Fibroblast of the aortic adventitia (primary cell): ENCODE measurements at regions not wholly inside any gene's neighbourhood (a gene's known extent, or its start where the extent isn't known, plus 50 kb on each side); places are given as distances from the start of the nearest gene placed in this dataset.

Experiments used
- DNase-seq: peaks from one replicate; pipeline ENCODE4 v3.0.0-alpha.2; 2010; ENCODE audit warnings: low read depth
- H3K4me3 ChIP-seq: 2 replicates; pipeline ENCODE4 v1.5.1; 2011; ENCODE audit warnings: low read depth, mild to moderate bottlenecking, control low read depth, low read length, moderate library complexity
- TF ChIP-seq, protein P1 (sequence below): IDR thresholded peaks from 2 replicates; pipeline ENCODE4 v1.5.1; 2011; ENCODE audit warnings: mild to moderate bottlenecking, low read length, control low read depth, inconsistent platforms; ENCODE audit not compliant: insufficient read depth

DNA sequence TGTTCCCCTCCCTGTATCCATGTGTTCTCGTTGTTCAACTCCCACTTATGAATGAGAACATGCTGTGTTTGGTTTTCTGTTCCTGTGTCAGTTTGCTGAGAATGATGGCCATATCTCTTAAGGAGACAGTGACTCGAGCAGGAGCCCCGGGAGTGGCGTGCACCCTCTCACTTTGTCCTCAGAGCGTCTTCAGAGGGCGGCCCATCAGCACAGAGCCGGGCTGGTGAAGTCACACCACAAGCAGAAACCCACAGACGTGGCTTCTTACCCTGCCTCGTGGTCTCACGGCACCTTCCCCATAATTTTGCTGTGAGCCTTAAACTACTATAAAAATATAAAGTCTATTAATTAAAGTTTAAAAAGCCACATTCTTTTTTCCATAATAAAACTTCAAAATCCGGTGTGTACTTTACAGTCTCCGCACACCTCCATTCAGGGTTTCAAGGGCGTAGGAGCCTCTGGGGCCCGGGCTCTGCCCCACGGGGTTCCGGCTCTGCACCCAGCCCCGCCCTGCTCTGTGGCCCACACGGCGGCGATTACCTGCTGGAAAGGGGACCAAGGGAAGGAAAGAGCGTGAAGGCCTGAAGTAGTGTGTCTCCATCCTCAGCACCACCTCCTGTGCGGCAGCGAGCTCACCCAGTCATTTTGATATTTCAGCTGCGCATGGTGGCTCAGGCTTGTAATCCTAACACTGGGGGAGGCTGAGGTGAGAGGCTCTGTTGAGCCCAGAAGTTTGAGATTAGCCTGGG is 101.3 kb upstream of the SOX1 start:
- DNase-seq: no peak
- TF ChIP-seq, protein P1, sequence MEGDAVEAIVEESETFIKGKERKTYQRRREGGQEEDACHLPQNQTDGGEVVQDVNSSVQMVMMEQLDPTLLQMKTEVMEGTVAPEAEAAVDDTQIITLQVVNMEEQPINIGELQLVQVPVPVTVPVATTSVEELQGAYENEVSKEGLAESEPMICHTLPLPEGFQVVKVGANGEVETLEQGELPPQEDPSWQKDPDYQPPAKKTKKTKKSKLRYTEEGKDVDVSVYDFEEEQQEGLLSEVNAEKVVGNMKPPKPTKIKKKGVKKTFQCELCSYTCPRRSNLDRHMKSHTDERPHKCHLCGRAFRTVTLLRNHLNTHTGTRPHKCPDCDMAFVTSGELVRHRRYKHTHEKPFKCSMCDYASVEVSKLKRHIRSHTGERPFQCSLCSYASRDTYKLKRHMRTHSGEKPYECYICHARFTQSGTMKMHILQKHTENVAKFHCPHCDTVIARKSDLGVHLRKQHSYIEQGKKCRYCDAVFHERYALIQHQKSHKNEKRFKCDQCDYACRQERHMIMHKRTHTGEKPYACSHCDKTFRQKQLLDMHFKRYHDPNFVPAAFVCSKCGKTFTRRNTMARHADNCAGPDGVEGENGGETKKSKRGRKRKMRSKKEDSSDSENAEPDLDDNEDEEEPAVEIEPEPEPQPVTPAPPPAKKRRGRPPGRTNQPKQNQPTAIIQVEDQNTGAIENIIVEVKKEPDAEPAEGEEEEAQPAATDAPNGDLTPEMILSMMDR: no peak
- no peak overlapping the region for H3K4me3 ChIP-seq

DNA sequence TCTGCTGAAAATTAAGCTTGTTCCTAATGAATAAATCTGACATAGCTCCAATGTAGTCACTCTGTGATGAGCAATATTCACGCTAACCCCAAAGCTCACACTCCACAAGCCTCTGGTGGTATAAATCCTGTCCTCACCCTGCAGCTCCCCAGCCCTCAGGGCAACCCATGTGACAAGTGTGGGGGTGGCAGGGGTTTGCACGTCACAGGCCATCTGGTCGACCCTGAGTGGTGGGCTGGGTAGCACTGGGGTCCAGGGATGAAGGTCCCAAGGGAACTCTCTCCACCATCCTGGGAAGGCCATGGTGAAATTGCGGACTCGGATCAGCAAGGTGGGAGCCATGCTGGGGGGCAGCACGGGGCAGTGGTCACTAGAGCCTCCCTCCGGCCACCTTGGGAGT is 100.0 kb upstream of the SOX1 start:
- TF ChIP-seq, protein P1: no peak
- H3K4me3 ChIP-seq: no peak overlapping the region
- DNase-seq: no peak

DNA sequence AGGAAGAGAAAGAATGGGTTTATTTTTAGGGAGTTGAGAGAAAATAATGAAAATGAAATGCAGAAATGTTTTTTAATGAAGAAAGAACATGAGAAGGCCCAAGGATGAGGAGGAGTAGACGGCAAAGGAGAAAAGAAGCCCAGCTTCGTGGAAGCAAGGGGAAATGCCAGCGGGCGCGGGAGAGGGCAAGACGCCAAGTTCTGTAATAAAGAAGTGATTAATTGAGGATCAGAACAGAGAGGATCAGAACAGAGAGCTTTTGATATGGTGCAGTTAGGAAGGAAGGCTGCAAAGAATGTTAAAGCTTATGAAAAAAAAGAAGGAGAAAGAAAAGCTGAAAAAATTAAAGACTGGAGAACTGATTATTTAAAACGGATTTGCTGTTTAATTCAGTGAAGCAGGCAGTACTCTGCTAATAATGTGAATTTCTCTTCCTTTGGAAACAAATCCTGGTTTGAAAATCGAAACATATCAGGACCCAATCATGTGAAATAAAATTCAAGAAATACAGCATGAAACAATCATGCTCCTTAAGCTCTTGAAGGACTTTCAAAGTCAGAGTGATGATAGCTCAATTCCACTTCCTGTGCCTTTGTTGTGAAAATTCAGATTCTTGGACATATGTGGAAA is 99.3 kb upstream of the SOX1 start:
- H3K4me3 ChIP-seq: no peak overlapping the region
- TF ChIP-seq, protein P1: no peak
- DNase-seq: no peak

DNA sequence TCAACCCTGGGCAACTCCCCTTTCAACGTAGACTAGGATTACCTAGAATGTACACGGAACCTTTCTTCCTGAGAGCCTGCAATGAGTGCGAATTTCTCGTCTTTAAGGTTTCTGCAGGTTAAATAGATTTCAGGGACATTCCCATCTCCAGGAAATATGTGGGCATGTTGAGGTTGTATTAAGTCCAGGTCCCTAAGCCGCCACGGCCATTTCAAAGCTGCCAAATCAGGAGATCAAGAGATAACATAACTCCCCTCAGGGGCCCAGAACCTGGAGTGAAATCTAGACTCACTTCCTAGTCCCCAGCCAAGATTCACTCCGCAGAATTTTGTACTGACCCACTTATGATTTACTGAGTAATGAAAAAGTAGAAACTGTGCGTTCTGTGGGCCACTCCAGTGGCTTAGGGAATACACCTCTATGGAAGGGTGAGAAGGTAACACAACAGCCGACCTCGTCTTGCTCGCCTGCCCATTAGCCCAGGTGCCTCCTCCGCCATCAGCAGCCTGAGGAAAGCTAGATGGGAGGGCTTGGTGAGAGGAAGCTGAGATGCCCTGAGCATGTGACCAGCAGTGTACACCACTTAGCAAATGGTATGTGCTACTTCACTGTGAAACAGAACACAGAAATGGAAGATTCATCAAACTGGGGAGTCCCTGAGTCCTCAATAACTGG is 98.5 kb upstream of the SOX1 start:
- DNase-seq: no peak
- TF ChIP-seq, protein P1: no peak
- no peak overlapping the region for H3K4me3 ChIP-seq

DNA sequence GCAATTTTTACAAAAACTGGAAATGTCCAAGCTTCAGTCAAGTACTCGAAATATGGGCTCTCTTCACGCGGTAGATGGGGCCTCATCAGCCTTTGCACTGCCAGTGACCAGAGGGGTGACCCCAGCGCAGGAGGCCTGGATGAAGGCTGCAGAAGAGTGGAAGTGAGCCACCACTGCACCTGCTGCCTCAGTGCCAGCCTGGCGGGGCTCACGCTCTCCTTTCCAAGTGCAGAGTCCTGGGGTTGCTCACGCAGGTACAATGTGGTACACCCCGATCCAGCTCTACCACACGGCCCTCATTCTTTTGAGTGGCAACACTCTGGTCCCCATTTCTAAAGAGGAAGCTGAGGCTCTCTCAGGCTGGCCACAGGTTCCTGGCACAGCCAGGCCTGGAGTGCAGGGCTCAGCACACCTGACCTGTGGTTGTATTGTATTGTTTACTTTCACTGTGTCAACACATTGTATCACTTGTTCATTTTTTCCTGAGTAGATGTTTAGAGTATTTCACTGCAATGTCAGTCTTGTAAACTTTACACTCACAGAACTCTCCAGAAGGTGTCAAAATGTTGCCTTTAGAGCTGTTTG is 97.3 kb upstream of the SOX1 start:
- H3K4me3 ChIP-seq: no peak overlapping the region
- no peak for DNase-seq
- TF ChIP-seq, protein P1: no peak

DNA sequence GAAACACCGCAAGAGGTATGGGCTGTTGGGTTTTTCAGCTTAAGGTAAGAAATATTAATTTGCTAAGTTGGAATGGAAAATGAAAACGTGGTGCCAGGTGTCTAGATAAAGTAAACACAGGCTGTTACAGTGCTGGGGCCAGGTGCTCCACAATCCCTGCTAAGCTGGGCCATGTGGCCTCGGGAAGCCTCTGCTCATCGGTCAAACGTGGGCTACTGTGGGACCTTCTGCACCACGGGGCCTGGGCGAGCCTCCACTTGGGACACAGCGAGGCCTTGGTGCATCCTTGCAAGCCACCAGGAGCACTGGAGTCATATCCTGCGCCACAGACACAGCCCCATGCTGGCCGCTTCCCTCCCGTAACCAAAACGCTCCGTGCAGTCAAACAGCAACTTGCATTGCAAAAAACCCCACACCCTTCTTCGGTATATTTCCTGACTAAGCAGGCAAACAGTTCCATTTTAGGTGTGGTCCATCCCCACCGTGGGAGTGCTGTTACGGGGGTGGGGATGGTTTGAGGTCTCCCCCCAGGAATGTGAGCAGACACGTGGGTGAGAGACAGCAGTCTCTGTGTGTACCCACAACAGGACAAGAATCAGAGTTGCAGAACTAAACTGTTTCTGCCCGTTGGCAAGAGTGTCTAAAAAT is 96.3 kb upstream of the SOX1 start:
- TF ChIP-seq, protein P1: no peak
- no peak for DNase-seq
- H3K4me3 ChIP-seq: no peak overlapping the region
